NCI-H226 (cell line): ENCODE measurements at regions not wholly inside any gene's neighbourhood (a gene's known extent, or its start where the extent isn't known, plus 50 kb on each side); places are given as distances from the start of the nearest gene placed in this dataset.

ENCODE experiments used
- DNase-seq: peaks from one replicate; pipeline ENCODE4 v3.0.0-alpha.2; 2015

- no peak for DNase-seq
Observed at GRCh38 chr6:23177806-23178205, 608.4 kb downstream of the HDGFL1 start.

GRCh38 chr6:23179994-23180393, 610.6 kb downstream of the HDGFL1 start:
- no peak for DNase-seq

GRCh38 chr6:23180504-23181293, 611.3 kb downstream of the HDGFL1 start:
- no peak for DNase-seq

- DNase-seq: no peak
Observed at GRCh38 chr6:23181356-23182110, 612.2 kb downstream of the HDGFL1 start.

GRCh38 chr6:23183846-23184245, 614.5 kb downstream of the HDGFL1 start:
- no peak for DNase-seq

- no peak for DNase-seq
Observed at GRCh38 chr6:23184351-23184750, 615.0 kb downstream of the HDGFL1 start.

- DNase-seq: no peak
Observed at GRCh38 chr6:23195487-23195886, 626.1 kb downstream of the HDGFL1 start.

GRCh38 chr6:23199541-23199940, 630.2 kb downstream of the HDGFL1 start:
- DNase-seq: no peak

GRCh38 chr6:23200946-23201345, 631.6 kb downstream of the HDGFL1 start:
- no peak for DNase-seq

GRCh38 chr6:23202207-23202606, 632.8 kb downstream of the HDGFL1 start:
- no peak for DNase-seq

GRCh38 chr6:23212398-23212797, 643.0 kb downstream of the HDGFL1 start:
- DNase-seq: no peak

GRCh38 chr6:23213193-23213592, 643.8 kb downstream of the HDGFL1 start:
- no peak for DNase-seq

- no peak for DNase-seq
Observed at GRCh38 chr6:23213651-23214050, 644.3 kb downstream of the HDGFL1 start.

GRCh38 chr6:23218751-23219150, 649.4 kb downstream of the HDGFL1 start:
- DNase-seq: no peak

GRCh38 chr6:23222724-23223123, 653.4 kb downstream of the HDGFL1 start:
- DNase-seq: no peak

- DNase-seq: no peak
Observed at GRCh38 chr6:23224540-23224939, 655.2 kb downstream of the HDGFL1 start.

- no peak for DNase-seq
Observed at GRCh38 chr6:23228439-23229024, 659.2 kb downstream of the HDGFL1 start.

- no peak for DNase-seq
Observed at GRCh38 chr6:23243854-23244253, 674.5 kb downstream of the HDGFL1 start.

GRCh38 chr6:23244300-23244699, 674.9 kb downstream of the HDGFL1 start:
- no peak for DNase-seq

- no peak for DNase-seq
Observed at GRCh38 chr6:23245572-23245971, 676.2 kb downstream of the HDGFL1 start.

- DNase-seq: no peak
Observed at GRCh38 chr6:23246896-23247295, 677.5 kb downstream of the HDGFL1 start.

- DNase-seq: no peak
Observed at GRCh38 chr6:23250556-23250955, 681.2 kb downstream of the HDGFL1 start.

- DNase-seq: no peak
Observed at GRCh38 chr6:23262864-23263263, 693.5 kb downstream of the HDGFL1 start.

- DNase-seq: no peak
Observed at GRCh38 chr6:23265270-23265669, 695.9 kb downstream of the HDGFL1 start.
